ACC112 (cell line): ENCODE measurements at regions not wholly inside any gene's neighbourhood (a gene's known extent, or its start where the extent isn't known, plus 50 kb on each side); places are given as distances from the start of the nearest gene placed in this dataset.

ENCODE experiments used
- H2AFZ ChIP-seq: fragments of 200-600 bp; sonication (generic); one replicate; pipeline ENCODE4 v1.6.0; 2017; ENCODE audit warnings: antibody characterized with exemption, low read length; ENCODE audit not compliant: unreplicated experiment
- H3K27ac ChIP-seq: fragments of 200-600 bp; sonication (generic); 2 replicates; pipeline ENCODE4 v1.5.1; 2014; ENCODE audit warnings: low read depth, mild to moderate bottlenecking, antibody characterized with exemption, low read length, moderate library complexity
- H3K27me3 ChIP-seq: fragments of 200-600 bp; sonication (generic); 2 replicates; pipeline ENCODE4 v1.6.1; 2014; ENCODE audit warnings: mild to moderate bottlenecking, antibody characterized with exemption, low read length, moderate library complexity, mixed read lengths; ENCODE audit not compliant: insufficient read depth
- H3K36me3 ChIP-seq: fragments of 200-600 bp; sonication (generic); 2 replicates; pipeline ENCODE4 v1.6.1; 2016; ENCODE audit warnings: mild to moderate bottlenecking, antibody characterized with exemption, low read length, moderate library complexity, mixed read lengths; ENCODE audit not compliant: insufficient read depth
- H3K4me1 ChIP-seq: fragments of 200-600 bp; sonication (generic); one replicate; pipeline ENCODE4 v1.6.1; 2016; ENCODE audit warnings: low read length, mixed read lengths; ENCODE audit not compliant: insufficient read depth, unreplicated experiment, control insufficient read depth
- H3K4me3 ChIP-seq: fragments of 200-600 bp; sonication (generic); 2 replicates; pipeline ENCODE4 v1.5.1; 2014; ENCODE audit warnings: mild to moderate bottlenecking, low read depth, low read length
- H3K79me2 ChIP-seq: fragments of 200-600 bp; sonication (generic); one replicate; pipeline ENCODE4 v1.6.0; 2016; ENCODE audit warnings: low read length; ENCODE audit not compliant: control insufficient read depth, unreplicated experiment, insufficient read depth

GRCh38 chr17:70604854-70605253, 435.5 kb downstream of the KCNJ2 start:
- no peaks in the 10 kb centered on the region for H3K79me2 ChIP-seq
- H3K27ac ChIP-seq: no peak overlapping the region
- H3K27me3 ChIP-seq: no peaks in the 10 kb centered on the region
- H3K36me3 ChIP-seq: no peaks in the 10 kb centered on the region
- no peaks in the 10 kb centered on the region for H3K4me1 ChIP-seq
- no peak overlapping the region for H3K4me3 ChIP-seq
- no peak overlapping the region for H2AFZ ChIP-seq

- Histone ChIP-seq H3K4me3 (no peak overlapping the region), H3K27me3 (no peaks in the 10 kb centered on the region), H3K4me1 (no peaks in the 10 kb centered on the region), H2AFZ (no peak overlapping the region), H3K27ac (no peak overlapping the region), H3K36me3 (no peaks in the 10 kb centered on the region), H3K79me2 (no peaks in the 10 kb centered on the region)
Observed at GRCh38 chr17:70606086-70606485, 436.8 kb downstream of the KCNJ2 start.

GRCh38 chr17:70608193-70608592, 438.9 kb downstream of the KCNJ2 start:
- Histone ChIP-seq H3K27ac (no peak overlapping the region), H3K27me3 (no peaks in the 10 kb centered on the region), H3K36me3 (no peaks in the 10 kb centered on the region), H3K79me2 (no peaks in the 10 kb centered on the region), H3K4me3 (no peak overlapping the region), H2AFZ (no peak overlapping the region), H3K4me1 (no peaks in the 10 kb centered on the region)

- Histone ChIP-seq H3K27ac (no peak overlapping the region), H3K79me2 (no peaks in the 10 kb centered on the region), H3K4me1 (no peaks in the 10 kb centered on the region), H3K27me3 (no peaks in the 10 kb centered on the region), H3K4me3 (no peak overlapping the region), H2AFZ (no peak overlapping the region), H3K36me3 (no peaks in the 10 kb centered on the region)
Observed at GRCh38 chr17:70608957-70609356, 439.6 kb downstream of the KCNJ2 start.

GRCh38 chr17:70609566-70609965, 440.2 kb downstream of the KCNJ2 start:
- no peak overlapping the region for H3K4me3 ChIP-seq
- H3K27me3 ChIP-seq: no peaks in the 10 kb centered on the region
- no peak overlapping the region for H3K27ac ChIP-seq
- no peaks in the 10 kb centered on the region for H3K4me1 ChIP-seq
- no peak overlapping the region for H2AFZ ChIP-seq
- H3K36me3 ChIP-seq: no peaks in the 10 kb centered on the region
- H3K79me2 ChIP-seq: no peaks in the 10 kb centered on the region

- Histone ChIP-seq H3K4me3 (no peak overlapping the region), H3K36me3 (no peaks in the 10 kb centered on the region), H3K27me3 (no peaks in the 10 kb centered on the region), H2AFZ (no peak overlapping the region), H3K4me1 (no peaks in the 10 kb centered on the region), H3K27ac (no peak overlapping the region), H3K79me2 (no peaks in the 10 kb centered on the region)
Observed at GRCh38 chr17:70610161-70610560, 440.8 kb downstream of the KCNJ2 start.

- H3K79me2 ChIP-seq: no peaks in the 10 kb centered on the region
- H3K4me1 ChIP-seq: no peaks in the 10 kb centered on the region
- H3K27ac ChIP-seq: no peak overlapping the region
- no peaks in the 10 kb centered on the region for H3K36me3 ChIP-seq
- no peak overlapping the region for H3K4me3 ChIP-seq
- H2AFZ ChIP-seq: no peak overlapping the region
- no peaks in the 10 kb centered on the region for H3K27me3 ChIP-seq
Observed at GRCh38 chr17:70613681-70614080, 444.3 kb downstream of the KCNJ2 start.

GRCh38 chr17:70615831-70616230, 446.5 kb downstream of the KCNJ2 start:
- Histone ChIP-seq H3K36me3 (no peaks in the 10 kb centered on the region), H3K4me3 (no peak overlapping the region), H2AFZ (no peak overlapping the region), H3K79me2 (no peaks in the 10 kb centered on the region), H3K27ac (no peak overlapping the region), H3K27me3 (no peaks in the 10 kb centered on the region), H3K4me1 (no peaks in the 10 kb centered on the region)

GRCh38 chr17:70618641-70619040, 449.3 kb downstream of the KCNJ2 start:
- H3K79me2 ChIP-seq: no peaks in the 10 kb centered on the region
- H2AFZ ChIP-seq: no peak overlapping the region
- H3K4me3 ChIP-seq: no peak overlapping the region
- H3K4me1 ChIP-seq: peaks cover 6% of the 10 kb centered on the region
- no peak overlapping the region for H3K27ac ChIP-seq
- H3K27me3 ChIP-seq: no peaks in the 10 kb centered on the region
- no peaks in the 10 kb centered on the region for H3K36me3 ChIP-seq

GRCh38 chr17:70621566-70621965, 452.2 kb downstream of the KCNJ2 start:
- peak overlapping the region; percentile 12 for H2AFZ ChIP-seq
- 0 out of 2 replicates have a peak overlapping the region, but pooled peaks have one; percentile 3 for H3K4me3 ChIP-seq
- no peak overlapping the region for H3K27ac ChIP-seq
- H3K4me1 ChIP-seq: peaks cover 6% of the 10 kb centered on the region
- no peaks in the 10 kb centered on the region for H3K79me2 ChIP-seq
- H3K27me3 ChIP-seq: no peaks in the 10 kb centered on the region
- H3K36me3 ChIP-seq: no peaks in the 10 kb centered on the region

GRCh38 chr17:70622368-70623260, 453.3 kb downstream of the KCNJ2 start:
- Histone ChIP-seq H3K4me3 (no peak overlapping the region), H3K4me1 (peaks cover 6% of the 10 kb centered on the region), H3K27ac (no peak overlapping the region), H2AFZ (no peak overlapping the region), H3K36me3 (no peaks in the 10 kb centered on the region), H3K27me3 (no peaks in the 10 kb centered on the region), H3K79me2 (no peaks in the 10 kb centered on the region)
